HG02798 (cell line): ENCODE measurements at regions not wholly inside any gene's neighbourhood (a gene's known extent, or its start where the extent isn't known, plus 50 kb on each side); places are given as distances from the start of the nearest gene placed in this dataset.
"Not testable (repeated sequence)": the region's sequence is repeated elsewhere in the genome, so short reads cannot be mapped to it uniquely, and the experiment has no call there.

Source experiments
- ATAC-seq: cut with Tn5 transposase; IDR thresholded peaks from one replicate; pipeline ENCODE4 v1.9.1; 2021; ENCODE audit warnings: mild to moderate bottlenecking; ENCODE audit not compliant: unreplicated experiment, poor library complexity

GRCh38 chr22:47302587-47302986 lies 540.1 kb downstream of the TBC1D22A start:
- not testable (repeated sequence) for ATAC-seq

DNA sequence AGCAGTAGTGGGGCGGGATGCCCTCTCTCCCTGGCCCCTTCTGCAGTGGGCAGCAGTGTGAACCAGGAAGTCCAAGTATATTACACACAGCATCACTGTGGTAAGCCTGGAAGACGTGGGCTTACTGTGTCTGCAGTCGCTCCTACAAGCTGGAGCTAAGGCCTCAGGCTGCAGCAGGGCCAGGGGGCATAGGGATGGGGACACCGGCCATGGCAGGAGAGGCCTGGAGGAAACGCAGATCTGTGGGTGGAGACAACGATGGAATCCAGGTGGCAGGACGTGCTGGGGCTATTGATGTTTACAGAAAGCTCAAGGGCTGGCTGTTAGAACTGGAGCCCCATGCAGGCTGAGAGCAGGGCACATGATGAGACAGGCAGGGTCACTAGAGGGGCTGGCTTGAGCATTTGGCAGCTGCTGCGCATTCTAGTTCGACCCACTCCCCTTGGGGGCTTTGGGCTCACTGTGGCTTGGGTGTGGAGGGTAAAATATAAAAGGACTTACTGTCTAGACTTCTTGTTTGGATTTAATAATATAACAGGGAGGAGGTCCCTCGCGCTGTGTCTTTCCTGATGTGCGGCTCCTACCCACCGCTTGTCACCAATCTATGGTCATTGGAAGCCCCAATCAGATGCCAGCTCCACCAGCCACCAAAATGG lies 539.5 kb downstream of the TBC1D22A start:
- ATAC-seq = no peak

GRCh38 chr22:47300698-47301405 lies 538.4 kb downstream of the TBC1D22A start:
- no peak for ATAC-seq

DNA sequence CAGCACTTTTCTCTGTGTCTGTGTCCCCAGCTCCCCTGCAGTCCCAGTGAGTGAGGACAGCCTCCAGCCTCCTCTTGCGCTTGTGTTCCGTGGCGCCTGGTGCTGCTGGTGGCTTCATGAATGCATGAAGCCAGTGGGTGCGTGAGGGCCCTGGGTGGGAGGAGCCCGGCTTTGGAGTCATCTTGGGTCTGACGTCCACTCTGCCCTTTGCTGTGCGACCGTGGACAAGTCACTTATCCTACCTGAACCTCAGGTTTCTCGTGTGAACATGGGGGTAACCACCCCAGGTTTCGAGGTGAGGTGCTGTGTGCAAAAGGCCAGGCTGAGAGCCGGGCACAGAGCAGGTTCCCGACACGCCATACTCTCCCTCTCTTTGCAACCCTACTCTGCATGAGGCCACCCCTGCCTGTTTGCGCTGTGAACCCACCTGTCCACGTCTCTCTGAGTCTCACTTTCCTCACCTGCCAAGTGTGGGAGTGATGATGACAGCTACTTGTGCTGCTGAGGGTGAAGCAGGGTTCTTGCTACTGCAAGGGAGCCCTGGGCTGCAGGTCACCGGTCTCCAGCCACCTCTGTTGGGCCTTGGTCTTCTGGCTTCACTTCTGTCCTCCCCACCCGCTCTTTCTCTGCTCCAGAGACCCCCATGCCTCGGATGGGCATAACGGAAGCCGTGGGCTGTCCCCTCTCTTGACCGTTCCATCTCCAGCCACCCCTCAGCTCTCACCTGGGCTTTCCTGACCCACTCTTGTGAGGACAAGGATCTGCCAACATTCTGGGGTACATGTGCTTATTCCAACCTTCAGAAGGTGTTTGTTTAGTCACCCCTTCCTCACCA lies 537.6 kb downstream of the TBC1D22A start:
- no peak for ATAC-seq

DNA sequence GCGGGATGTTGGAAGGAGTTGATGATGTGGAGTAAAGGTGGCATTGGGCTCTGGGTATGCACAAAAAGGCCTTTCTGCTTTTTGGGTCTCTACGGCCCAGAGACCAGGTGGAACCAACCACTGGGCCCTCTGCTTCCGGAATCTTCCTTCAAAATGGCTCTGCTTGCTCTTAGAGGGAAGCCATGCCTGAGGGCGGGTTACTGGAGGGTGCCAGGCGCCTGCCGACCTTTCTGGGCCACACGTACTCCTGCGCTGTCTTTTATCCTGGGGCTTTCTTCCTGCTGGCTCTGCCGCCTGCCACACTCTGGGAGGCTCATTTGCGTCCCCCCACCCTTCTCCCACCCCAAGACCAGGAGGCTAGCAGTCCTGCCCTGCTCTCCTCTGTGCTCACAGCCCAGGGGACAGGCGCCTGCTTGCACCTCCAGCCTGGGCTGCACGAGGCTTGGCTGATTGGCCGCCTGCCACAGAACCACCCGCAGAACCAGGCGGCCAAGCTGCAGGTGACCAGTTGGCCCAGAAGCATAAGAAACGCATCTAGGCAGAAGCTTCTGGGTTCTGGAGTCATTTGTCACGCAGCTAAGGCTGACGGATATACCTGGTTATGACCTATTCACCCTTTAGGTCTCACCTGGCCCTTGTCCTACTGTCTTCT lies 536.9 kb downstream of the TBC1D22A start:
- no peak for ATAC-seq

- no peak for ATAC-seq
Observed at GRCh38 chr22:47298017-47298785, 535.8 kb downstream of the TBC1D22A start.

DNA sequence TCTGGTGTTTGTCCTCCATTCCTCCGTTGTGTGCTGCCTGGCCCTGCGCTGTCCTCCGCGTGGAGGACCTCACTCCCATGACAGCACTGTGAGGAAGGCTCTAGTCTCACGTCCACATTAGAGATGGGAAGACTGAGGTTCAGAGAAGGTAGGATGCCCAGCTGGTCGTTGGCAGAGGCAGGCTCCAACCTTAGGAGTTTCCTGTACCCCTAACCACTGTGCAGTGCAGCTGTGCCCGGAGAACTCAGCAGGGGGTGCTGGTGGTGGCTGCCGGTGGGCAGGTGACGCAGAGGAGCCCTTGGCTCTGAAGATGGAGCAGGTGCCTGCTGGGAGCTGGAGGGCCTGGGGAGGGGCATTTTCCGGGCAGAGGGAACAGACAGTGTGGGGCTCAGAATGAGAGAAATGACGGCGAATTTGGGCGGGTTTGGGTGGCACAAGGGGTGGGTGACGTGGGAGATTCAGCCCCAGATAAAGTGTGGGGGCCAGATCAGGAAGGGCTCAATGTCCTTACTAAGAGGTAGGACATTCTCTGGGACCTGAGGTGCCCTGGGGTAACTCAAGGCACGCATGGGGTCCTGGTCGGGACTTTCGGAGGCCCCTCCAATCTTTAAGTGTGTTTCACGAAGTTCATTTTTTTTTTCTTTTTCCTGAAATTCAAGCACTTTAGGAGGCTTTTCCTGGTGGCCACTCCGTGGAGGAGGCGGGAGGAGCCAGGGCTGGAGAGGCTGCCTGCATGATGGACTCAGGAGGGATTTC lies 535.0 kb downstream of the TBC1D22A start:
- no peak for ATAC-seq

DNA sequence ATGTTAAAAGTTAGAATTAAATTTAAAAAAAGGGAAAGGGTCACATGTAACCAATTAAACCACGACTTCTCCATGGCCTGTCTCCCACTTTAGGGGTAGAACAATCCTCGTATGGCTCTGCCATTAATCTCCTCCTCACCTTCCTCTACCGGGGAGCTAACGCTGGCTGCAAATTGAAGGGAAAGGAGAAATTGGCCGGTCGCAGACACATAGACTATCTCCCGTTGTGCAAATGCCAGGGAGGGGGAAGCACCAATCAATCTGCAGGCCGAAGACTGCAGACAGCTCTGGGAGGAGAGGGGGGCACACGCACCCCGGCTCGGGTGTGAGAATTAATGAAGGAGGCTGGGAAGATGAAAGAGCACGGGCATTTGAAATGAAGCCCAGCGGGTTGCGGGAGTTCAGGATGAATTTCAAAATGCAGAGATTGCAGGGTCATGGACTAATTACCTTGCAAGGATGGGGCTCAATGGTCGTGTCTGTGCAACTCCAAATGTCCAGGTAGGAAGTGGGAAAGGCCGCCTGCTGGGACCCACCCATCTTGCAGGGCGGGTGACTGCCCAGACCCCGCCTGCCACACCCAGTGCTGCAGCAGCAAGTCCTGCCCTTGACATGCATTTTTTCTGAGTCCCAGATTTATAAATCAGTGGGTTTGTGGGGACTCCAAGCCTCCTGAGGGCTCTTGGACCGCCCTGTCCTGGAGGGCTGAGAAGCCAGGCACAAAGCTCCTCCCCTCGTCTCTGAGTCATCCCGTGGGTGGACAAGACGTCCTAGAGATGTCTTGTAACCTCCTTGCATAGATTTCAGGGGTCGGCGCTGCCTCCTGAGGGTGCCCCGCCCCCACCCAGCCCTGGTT lies 534.2 kb downstream of the TBC1D22A start:
- no peak for ATAC-seq

DNA sequence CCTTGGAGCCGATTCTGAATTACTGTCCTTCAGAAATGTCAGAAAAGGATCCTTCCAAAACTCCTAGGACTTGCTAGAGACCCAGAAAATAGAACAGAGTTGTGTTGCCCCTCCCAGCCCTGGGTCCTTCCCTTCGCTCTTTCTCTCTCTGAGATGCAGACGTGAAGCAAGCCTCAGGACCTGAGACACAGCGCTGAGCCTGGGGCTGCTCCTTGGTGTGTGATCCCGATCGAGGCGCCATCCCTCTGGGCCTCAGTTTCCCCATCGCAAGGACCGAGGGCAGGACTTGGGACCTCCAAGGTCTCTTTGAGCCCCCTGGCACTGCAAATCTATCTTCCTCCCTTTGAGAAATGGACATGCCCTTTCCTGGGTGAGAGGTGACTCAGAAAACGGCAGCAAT lies 533.5 kb downstream of the TBC1D22A start:
- no peak for ATAC-seq

DNA sequence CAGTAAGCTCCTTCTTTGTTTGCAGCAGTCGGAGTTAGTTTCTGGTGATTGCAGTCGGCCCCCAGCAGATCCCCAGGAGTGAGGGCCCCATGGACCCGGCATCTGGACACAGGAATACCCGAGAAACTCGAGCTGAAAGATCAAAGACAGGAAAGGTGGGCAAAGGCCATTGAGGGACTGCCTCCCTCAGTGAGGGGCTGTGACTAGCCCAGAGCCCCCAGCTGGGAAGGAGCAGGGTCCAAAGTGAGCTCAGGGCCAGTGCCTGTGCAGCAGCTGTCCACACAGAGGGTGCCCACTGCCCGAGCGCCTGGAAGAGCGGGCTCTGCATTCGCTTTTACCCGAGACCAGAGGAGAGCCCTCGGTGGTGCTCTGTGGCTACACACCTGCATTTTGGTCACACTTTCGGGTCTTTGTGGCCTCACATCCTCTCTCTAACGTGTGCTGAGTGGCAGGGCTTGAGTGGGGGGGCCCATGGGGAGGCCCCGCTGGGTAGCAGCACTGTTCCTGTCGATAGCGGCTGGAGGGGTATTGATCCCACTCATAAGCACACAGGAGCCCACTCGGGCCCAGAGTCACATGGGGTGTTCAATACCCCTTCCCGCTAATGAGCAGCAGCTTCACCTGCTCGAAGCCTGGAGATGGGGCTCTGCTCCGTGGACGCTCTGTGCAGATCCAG lies 532.9 kb downstream of the TBC1D22A start:
- no peak for ATAC-seq

DNA sequence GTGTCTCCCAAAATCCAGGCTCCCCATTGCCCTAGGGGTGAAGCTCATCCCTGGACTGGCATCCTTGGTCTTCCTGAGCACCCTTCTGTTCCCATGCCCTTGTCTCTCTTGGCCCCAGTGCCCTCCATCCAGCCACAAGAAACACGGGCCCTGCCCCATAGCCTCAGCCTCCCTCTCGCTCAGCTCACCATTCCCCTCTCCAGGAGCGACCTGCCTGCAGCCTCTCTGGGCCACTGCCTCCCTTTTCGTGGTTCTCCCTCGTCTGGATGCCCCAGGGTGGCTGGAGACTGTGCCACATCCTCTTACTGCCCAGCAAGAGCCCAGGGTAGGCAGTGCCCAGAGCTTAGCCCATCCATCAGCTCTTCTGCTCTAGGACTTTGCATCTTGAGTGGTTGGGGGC lies 532.1 kb downstream of the TBC1D22A start:
- no peak for ATAC-seq

DNA sequence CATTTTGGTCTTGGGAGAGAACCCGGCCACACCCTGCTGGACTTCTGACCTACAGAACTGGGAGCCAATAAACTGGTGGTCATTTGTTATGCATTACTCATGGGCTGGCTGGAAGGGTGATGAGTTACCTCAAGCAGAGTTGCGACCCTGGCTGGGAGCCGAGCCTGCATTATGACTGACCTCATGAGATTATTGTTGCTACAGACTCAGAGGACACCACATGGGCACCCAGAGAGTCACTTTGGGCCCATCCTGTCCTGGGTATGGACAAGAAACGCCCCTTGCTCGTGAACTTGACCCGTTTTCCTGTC lies 531.7 kb downstream of the TBC1D22A start:
- ATAC-seq = no peak

GRCh38 chr22:47293368-47294221 lies 531.1 kb downstream of the TBC1D22A start:
- no peak for ATAC-seq

DNA sequence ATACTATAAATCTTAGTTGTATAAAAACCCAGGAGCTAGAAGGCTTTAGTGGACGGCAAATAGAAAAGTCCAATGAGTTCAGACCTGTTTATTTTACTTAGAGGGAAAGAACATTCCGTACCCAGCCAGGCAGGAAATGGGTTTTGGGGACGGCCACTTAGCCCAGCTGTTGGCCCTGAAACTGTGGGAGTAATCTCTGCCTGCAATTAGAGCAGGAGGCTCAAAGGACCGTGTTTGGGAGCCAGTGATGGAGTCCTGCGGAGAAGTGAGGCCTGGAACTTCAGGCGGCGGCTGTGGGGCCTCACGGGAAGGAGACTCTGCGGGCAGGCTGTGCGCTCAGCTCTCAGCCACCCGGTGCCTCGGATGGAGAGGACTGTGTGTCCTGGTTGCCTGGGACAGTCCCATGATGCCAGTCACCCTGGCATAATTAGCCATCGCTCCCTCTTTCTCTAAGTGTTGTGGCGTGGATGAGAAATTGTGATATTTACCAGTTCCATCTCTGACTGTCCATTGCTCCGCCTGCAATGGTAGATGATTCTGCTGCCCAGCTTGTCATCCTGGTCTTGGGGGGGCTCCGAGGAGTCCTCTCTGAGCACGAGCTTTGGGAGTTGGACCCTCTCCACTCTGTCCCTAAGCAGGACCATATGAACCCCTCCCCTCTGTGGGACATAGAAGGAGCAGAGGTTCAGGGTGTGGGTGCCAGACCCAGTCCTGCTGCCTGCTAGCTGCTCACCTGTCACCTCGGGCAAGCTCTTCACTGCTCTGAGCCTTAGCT lies 530.3 kb downstream of the TBC1D22A start:
- ATAC-seq = no peak

DNA sequence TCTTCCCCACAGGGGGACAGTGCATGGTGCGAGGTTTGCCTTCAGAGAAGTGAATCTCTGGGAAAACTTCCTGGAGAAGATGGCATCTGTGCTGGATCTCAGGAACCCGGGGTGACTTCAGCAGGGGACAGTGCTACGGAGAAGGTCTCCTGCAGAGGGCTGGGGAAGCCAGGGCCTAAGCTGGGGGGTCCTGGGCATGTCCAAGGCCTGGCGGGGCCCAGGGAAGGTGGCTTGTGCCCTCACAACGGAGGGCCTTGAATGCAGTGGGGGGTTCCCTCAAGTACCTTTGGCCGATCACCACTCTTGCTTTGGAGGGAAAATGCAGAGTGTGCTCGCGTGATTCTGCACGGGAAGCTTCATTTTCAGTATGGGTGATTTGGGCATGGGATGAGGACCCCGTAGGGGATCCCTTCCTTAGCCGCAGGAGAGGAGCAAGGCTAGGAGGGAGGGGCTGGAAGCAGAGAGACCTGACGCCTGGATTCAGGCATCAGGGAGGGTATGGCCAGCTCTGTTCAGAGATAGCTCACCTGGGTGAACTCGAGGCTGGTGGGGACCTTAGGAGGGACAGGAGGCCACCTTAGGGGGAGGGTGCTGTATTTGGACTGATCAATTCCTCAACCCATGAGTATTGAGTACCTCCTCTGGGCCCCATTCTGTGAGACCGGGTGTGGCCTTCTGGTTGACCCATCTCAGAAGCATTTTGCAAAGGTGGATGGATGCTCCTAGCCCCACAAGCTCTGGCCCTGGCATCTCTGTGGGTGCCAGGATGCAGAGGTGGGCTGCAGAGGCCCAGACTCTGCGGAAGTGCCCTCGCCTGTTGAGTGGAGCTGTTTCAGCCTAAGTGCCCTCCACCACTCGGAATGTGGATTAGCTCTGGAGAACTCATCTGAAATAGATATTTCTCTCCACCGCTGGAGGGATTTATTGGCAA lies 529.4 kb downstream of the TBC1D22A start:
- no peak for ATAC-seq
